ENCODE measurements at regions not wholly inside any gene's neighbourhood (a gene's known extent, or its start where the extent isn't known, plus 50 kb on each side); places are given as distances from the start of the nearest gene placed in this dataset.
"Not testable (repeated sequence)": the region's sequence is repeated elsewhere in the genome, so short reads cannot be mapped to it uniquely, and the experiment has no call there.

- ATAC-seq = no peak
Measured at GRCh38 chr21:14814991-14815390, 249.8 kb downstream of the NRIP1 start.

DNA sequence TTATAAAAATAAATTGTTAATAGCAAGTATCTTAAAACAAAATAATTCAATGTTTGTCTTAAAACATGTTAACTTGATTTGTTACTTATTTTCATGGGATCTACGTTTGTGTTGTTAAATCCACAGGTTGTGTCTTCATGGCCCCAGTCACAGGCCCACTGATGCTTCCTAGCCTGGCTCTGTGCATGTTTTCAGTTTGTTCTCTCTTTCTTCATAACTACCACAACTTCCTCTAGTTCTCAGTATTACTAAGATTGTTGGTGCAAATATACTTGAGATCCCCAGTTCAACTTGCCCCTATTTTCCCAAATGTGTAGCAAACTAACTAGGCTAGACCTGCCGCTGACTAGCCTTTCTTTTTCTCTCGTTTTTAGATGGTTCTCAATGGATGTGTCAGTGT is 250.5 kb downstream of the NRIP1 start:
- TF ChIP-seq, protein P1, sequence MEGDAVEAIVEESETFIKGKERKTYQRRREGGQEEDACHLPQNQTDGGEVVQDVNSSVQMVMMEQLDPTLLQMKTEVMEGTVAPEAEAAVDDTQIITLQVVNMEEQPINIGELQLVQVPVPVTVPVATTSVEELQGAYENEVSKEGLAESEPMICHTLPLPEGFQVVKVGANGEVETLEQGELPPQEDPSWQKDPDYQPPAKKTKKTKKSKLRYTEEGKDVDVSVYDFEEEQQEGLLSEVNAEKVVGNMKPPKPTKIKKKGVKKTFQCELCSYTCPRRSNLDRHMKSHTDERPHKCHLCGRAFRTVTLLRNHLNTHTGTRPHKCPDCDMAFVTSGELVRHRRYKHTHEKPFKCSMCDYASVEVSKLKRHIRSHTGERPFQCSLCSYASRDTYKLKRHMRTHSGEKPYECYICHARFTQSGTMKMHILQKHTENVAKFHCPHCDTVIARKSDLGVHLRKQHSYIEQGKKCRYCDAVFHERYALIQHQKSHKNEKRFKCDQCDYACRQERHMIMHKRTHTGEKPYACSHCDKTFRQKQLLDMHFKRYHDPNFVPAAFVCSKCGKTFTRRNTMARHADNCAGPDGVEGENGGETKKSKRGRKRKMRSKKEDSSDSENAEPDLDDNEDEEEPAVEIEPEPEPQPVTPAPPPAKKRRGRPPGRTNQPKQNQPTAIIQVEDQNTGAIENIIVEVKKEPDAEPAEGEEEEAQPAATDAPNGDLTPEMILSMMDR (IDR thresholded peaks at IDR 0.05) = no peak
- Histone ChIP-seq H3K27ac (no peak overlapping the region), H3K36me3 (no peaks in the 10 kb centered on the region), H3K4me3 (no peak overlapping the region), H3K4me1 (no peaks in the 10 kb centered on the region), H3K27me3 (no peaks in the 10 kb centered on the region), H3K9me3 (peaks cover 4 to 19% of the 10 kb centered on the region in 2 donors)
- intact Hi-C loops (cut with DNase I) = no loop called here
- ATAC-seq = no peak
- DNase-seq = no peak

More at GRCh38 chr21:14814991-14815390, 249.8 kb downstream of the NRIP1 start:
- H3K27me3 ChIP-seq = no peaks in the 10 kb centered on the region
- H3K27ac ChIP-seq = no peak overlapping the region
- TF ChIP-seq, protein P1 (IDR thresholded peaks at IDR 0.05) = no peak
- H3K4me1 ChIP-seq = no peaks in the 10 kb centered on the region
- H3K36me3 ChIP-seq = no peaks in the 10 kb centered on the region
- DNase-seq = no peak
- intact Hi-C loops (cut with DNase I) = no loop called here
- H3K9me3 ChIP-seq = peaks cover 4 to 19% of the 10 kb centered on the region in 2 donors
- H3K4me3 ChIP-seq = no peak overlapping the region

DNA sequence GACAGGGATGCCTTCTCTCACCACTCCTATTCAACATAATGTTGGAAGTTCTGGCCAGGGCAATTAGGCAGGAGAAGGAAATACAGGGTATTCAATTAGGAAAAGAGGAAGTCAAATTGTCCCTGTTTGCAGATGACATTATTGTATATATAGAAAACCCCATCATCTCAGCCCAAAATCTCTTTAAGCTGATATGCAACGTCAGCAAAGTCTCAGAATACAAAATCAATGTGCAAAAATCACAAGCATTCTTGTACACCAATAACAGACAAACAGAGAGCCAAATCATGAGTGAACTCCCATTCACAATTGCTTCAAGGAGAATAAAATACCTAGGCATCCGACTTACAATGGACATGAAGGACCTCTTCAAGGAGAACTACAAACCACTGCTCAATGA is 258.1 kb upstream of the SAMSN1 start:
- ATAC-seq; DNase-seq; intact Hi-C loops (cut with DNase I); H3K27ac ChIP-seq; H3K36me3 ChIP-seq; H3K4me1 ChIP-seq; H3K27me3 ChIP-seq; H3K4me3 ChIP-seq: not testable (repeated sequence)
- H3K9me3 ChIP-seq = peaks cover 0 to 25% of the 10 kb centered on the region in 2 donors

DNA sequence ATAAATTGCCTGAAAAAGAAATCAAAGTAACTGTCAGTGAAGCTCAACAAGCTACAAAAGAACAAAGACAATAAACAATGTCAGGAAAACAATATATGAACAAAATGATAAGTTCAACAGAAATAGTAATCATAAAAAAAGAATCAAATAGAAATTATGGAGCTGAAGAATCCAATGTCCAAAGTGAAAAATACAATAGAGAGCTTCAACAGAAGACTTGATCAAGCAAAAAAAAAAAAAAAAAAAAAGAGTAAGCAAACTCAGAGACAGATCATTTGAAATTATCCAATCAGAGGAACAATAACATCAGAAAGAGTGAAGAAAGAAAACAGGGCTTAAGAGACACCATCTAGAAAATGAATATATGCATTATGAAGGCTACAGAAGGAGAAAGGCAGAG is 251.4 kb upstream of the SAMSN1 start:
- Histone ChIP-seq H3K4me1 (no peaks in the 10 kb centered on the region), H3K27ac (no peak overlapping the region), H3K9me3 (peaks cover 0 to 47% of the 10 kb centered on the region in 2 donors), H3K27me3 (no peaks in the 10 kb centered on the region), H3K4me3 (no peak overlapping the region), H3K36me3 (no peaks in the 10 kb centered on the region)
- DNase-seq (no peak), ATAC-seq (no peak)
- TF ChIP-seq, protein P1 (IDR thresholded peaks at IDR 0.05) = no peak
- intact Hi-C loops (cut with DNase I) = no loop called here

DNA sequence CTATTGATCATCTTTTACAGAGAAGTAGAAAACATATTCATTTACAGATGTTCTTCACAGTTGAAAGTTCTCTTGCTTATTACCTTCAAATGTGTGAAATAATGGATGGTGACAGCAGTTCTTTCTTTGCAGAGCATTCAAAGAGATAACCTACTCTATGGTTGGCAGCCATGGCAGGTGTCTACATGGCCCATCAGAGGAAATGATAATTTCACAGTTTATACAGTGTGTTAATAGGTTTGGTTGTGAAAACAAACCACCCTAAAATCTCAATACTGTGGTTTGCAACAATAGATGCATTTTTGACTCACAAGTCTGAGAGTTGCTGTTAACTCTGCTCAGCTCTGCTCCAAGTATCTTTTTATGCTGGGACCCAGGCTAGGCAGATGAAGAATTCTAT is 241.2 kb upstream of the SAMSN1 start:
- H3K27ac ChIP-seq = no peak overlapping the region
- no peak for ATAC-seq

DNA sequence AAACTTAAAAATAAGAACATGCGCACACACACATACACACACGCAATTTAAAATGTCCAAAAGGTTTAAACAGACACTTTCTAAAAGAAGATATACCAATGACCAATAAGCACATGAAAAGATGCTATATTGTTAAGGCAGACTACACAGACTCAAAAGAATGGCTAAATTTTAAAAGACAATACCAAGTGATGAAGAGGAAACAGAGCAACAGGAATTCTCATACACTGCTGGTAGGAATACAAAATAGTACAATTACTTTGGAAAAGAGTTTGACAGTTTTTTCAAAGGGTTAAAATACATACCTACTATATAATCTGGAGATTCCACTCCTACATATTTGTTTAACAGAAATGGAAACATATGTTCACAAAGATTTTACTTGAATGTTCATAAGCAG is 239.6 kb upstream of the SAMSN1 start:
- Histone ChIP-seq H3K9me3 (peaks cover 0 to 2% of the 10 kb centered on the region in 2 donors), H3K27ac (no peak overlapping the region), H3K27me3 (no peaks in the 10 kb centered on the region), H3K4me1 (no peaks in the 10 kb centered on the region), H3K36me3 (no peaks in the 10 kb centered on the region), H3K4me3 (no peak overlapping the region)
- DNase-seq (no peak), ATAC-seq (no peak)
- intact Hi-C loops (cut with DNase I) = no loop called here
- TF ChIP-seq, protein P1 (IDR thresholded peaks at IDR 0.05) = no peak

More for the DNA sequence above, 241.2 kb upstream of the SAMSN1 start:
- no peak for DNase-seq
- Histone ChIP-seq H3K4me3 (no peak overlapping the region), H3K4me1 (no peaks in the 10 kb centered on the region), H3K27me3 (no peaks in the 10 kb centered on the region), H3K36me3 (no peaks in the 10 kb centered on the region), H3K9me3 (peaks cover 0 to 2% of the 10 kb centered on the region in 2 donors)
- TF ChIP-seq, protein P1 (IDR thresholded peaks at IDR 0.05) = no peak
- intact Hi-C loops (cut with DNase I) = no loop called here
